SKM-1 treated with dmso at 0.1 percent for 144 hours (cell line): ENCODE measurements at regions not wholly inside any gene's neighbourhood (a gene's known extent, or its start where the extent isn't known, plus 50 kb on each side); places are given as distances from the start of the nearest gene placed in this dataset.
A peak's percentile ranks its signal among the peaks of the same experiment; 100 is the strongest.

Experiments used
- DNase-seq: peaks from one replicate; lab custom pipeline; 2025; ENCODE audit not compliant: unreplicated experiment; lab: John Stamatoyannopoulos, UW

- DNase-seq = no peak
Observed at GRCh38 chr2:56444339-56444738, 260.5 kb downstream of the CCDC85A start.

- no peak for DNase-seq
Observed at GRCh38 chr2:56448403-56449001, 264.7 kb downstream of the CCDC85A start.

GRCh38 chr2:56449002-56449431 is 265.2 kb downstream of the CCDC85A start:
- DNase-seq = no peak

GRCh38 chr2:56449449-56449860 is 265.7 kb downstream of the CCDC85A start:
- DNase-seq = no peak

- no peak for DNase-seq
Observed at GRCh38 chr2:56450047-56450446, 266.3 kb downstream of the CCDC85A start.

GRCh38 chr2:56450772-56451171 is 267.0 kb downstream of the CCDC85A start:
- no peak for DNase-seq

GRCh38 chr2:56455642-56456041 is 271.9 kb downstream of the CCDC85A start:
- DNase-seq = no peak

GRCh38 chr2:56456791-56457190 is 273.0 kb downstream of the CCDC85A start:
- no peak for DNase-seq

- DNase-seq = no peak
Observed at GRCh38 chr2:56460508-56460907, 276.7 kb downstream of the CCDC85A start.

- no peak for DNase-seq
Observed at GRCh38 chr2:56464066-56464465, 280.3 kb downstream of the CCDC85A start.

- DNase-seq = no peak
Observed at GRCh38 chr2:56464613-56465012, 280.8 kb downstream of the CCDC85A start.

- DNase-seq = no peak
Observed at GRCh38 chr2:56465491-56465890, 281.7 kb downstream of the CCDC85A start.

GRCh38 chr2:56473524-56473923 is 289.7 kb downstream of the CCDC85A start:
- no peak for DNase-seq

- DNase-seq = peak; percentile 30
Observed at GRCh38 chr2:56474412-56475158, 290.8 kb downstream of the CCDC85A start.

GRCh38 chr2:56475191-56475590 is 291.4 kb downstream of the CCDC85A start:
- no peak for DNase-seq

GRCh38 chr2:56476509-56477071 is 292.8 kb downstream of the CCDC85A start:
- no peak for DNase-seq

GRCh38 chr2:56478027-56478426 is 294.2 kb downstream of the CCDC85A start:
- no peak for DNase-seq

- no peak for DNase-seq
Observed at GRCh38 chr2:56483081-56483480, 299.3 kb downstream of the CCDC85A start.

GRCh38 chr2:56484906-56485305 is 301.1 kb downstream of the CCDC85A start:
- DNase-seq = no peak

GRCh38 chr2:56500317-56500716 is 316.5 kb downstream of the CCDC85A start:
- DNase-seq = no peak

- DNase-seq = no peak
Observed at GRCh38 chr2:56502616-56503015, 318.8 kb downstream of the CCDC85A start.

GRCh38 chr2:56505885-56506284 is 322.1 kb downstream of the CCDC85A start:
- DNase-seq = no peak
